ENCODE measurements at regions not wholly inside any gene's neighbourhood (a gene's known extent, or its start where the extent isn't known, plus 50 kb on each side); places are given as distances from the start of the nearest gene placed in this dataset.

- no peak for TF ChIP-seq CTCF (IDR thresholded peaks at IDR 0.05; ENCODE audit: insufficient read depth, low read length, poor library complexity, severe bottlenecking)
- TF ChIP-seq EZH2phosphoT487 (conservative IDR thresholded peaks at IDR 0.05; ENCODE audit: low read length), result no peak
Measured at GRCh38 chr10:2886662-2887061, 180.7 kb upstream of the PFKP start.

Measured in SU-DHL-6 (cell line).